ENCODE measurements at regions not wholly inside any gene's neighbourhood (a gene's known extent, or its start where the extent isn't known, plus 50 kb on each side); places are given as distances from the start of the nearest gene placed in this dataset.

- TF ChIP-seq CSDC2 (CRISPR knock-in tag; IDR thresholded peaks at IDR 0.05): no peak
- no peak for TF ChIP-seq PATZ1 (CRISPR knock-in tag; IDR thresholded peaks at IDR 0.05; ENCODE audit: borderline replicate concordance)
- no peak for TF ChIP-seq ESRRG (CRISPR knock-in tag; IDR thresholded peaks at IDR 0.05)
- no peak for TF ChIP-seq RARB (CRISPR knock-in tag; IDR thresholded peaks at IDR 0.05)
- TF ChIP-seq, protein P1, sequence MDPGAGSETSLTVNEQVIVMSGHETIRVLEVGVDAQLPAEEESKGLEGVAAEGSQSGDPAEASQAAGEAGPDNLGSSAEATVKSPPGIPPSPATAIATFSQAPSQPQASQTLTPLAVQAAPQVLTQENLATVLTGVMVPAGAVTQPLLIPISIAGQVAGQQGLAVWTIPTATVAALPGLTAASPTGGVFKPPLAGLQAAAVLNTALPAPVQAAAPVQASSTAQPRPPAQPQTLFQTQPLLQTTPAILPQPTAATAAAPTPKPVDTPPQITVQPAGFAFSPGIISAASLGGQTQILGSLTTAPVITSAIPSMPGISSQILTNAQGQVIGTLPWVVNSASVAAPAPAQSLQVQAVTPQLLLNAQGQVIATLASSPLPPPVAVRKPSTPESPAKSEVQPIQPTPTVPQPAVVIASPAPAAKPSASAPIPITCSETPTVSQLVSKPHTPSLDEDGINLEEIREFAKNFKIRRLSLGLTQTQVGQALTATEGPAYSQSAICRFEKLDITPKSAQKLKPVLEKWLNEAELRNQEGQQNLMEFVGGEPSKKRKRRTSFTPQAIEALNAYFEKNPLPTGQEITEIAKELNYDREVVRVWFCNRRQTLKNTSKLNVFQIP (CRISPR knock-in tag; IDR thresholded peaks at IDR 0.05; ENCODE audit: borderline replicate concordance, low read depth): no peak
Observed at GRCh38 chr5:145176041-145176440, 659.1 kb downstream of the PRELID2 start.
